ENCODE measurements at regions not wholly inside any gene's neighbourhood (a gene's known extent, or its start where the extent isn't known, plus 50 kb on each side); places are given as distances from the start of the nearest gene placed in this dataset.

DNA sequence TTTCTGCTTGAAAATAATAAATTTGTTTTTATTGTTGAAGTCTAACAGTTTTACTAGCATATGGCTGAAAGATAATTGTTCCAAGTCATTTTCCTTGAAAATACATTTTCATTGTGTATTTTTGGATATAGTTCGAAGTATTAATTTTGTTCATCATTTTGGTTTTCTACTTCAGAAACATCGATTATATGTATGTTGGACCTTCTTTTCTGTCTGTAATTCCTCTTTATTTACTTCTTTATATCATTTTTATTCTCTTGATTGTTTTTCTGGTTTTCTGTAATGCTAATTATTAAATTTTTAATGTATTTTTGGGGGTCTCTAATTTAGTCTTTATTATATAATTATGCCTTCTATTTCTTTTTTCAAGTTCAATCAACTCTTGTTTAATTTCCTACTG lies 407.1 kb upstream of the FRG1 start:
- Histone ChIP-seq H3K56ac (ENCODE audit: extremely low read depth, insufficient read depth, low read length) (no peak overlapping the region), H3K9me3 (ENCODE audit: control insufficient read depth, insufficient read depth, low read length) (peaks cover 24% of the 10 kb centered on the region), H3K79me1 (ENCODE audit: low read depth in 1 of 2, low read length in 2 of 2) (no peaks in the 10 kb centered on the region), H3K4me2 (ENCODE audit: low read depth, low read length) (no peak overlapping the region), H2BK5ac (ENCODE audit: low read depth, low read length, poor library complexity, severe bottlenecking) (no peak overlapping the region), H2AFZ (replicated peaks; ENCODE audit: low read length, poor library complexity) (no peak overlapping the region), H2AK5ac (ENCODE audit: low read depth, low read length) (no peak overlapping the region), H4K91ac (ENCODE audit: insufficient read depth, low read depth, low read length) (no peak overlapping the region), H3K27ac (ENCODE audit: insufficient read depth, low read length) (no peak overlapping the region), H3K27me3 (ENCODE audit: control insufficient read depth, insufficient read depth, low read length) (no peaks in the 10 kb centered on the region), H2AK9ac (replicated peaks; ENCODE audit: low read depth, low read length, poor library complexity) (no peak overlapping the region), H3K9me1 (ENCODE audit: insufficient read depth, low read length) (no peaks in the 10 kb centered on the region), H2BK120ac (ENCODE audit: low read depth, low read length) (no peak overlapping the region), H3K4me3 (ENCODE audit: insufficient read depth, low read depth, low read length) (no peak overlapping the region), H3K4ac (ENCODE audit: low read depth, low read length) (no peak overlapping the region), H3K14ac (replicated peaks; ENCODE audit: low read depth, low read length) (no peak overlapping the region), H2BK20ac (ENCODE audit: low read depth, low read length) (no peak overlapping the region), H3K9ac (ENCODE audit: low read depth, low read length) (no peak overlapping the region), H2BK15ac (ENCODE audit: low read depth, low read length) (no peak overlapping the region), H3K4me1 (ENCODE audit: control insufficient read depth, insufficient read depth, low read length) (no peaks in the 10 kb centered on the region), H4K5ac (ENCODE audit: low read depth, low read length) (no peak overlapping the region), H4K20me1 (ENCODE audit: insufficient read depth, low read length) (no peaks in the 10 kb centered on the region), H3K18ac (ENCODE audit: low read depth, low read length) (no peak overlapping the region), H3K23ac (ENCODE audit: low read depth, low read length) (no peak overlapping the region), H4K8ac (ENCODE audit: low read depth in 2 of 2, low read length in 2 of 2) (no peak overlapping the region), H3K36me3 (ENCODE audit: control insufficient read depth, insufficient read depth, low read length) (no peaks in the 10 kb centered on the region)
- ATAC-seq (ENCODE audit: low read depth) = no peak
- ChIA-PET POLR2A (ENCODE audit: unreplicated experiment) (no interaction called here), CTCF (no interaction called here)
- no TSS peak for BruUV-seq (replicated peaks)
- no peak for DNase-seq
- dilution Hi-C loops (cut with HindIII; ENCODE audit: low sequenced_read_pairs, unreplicated experiment) = no loop called here
- TF ChIP-seq MAFK (IDR thresholded peaks at IDR 0.05; ENCODE audit: low read depth, low read length) (no peak), SMC3 (IDR thresholded peaks at IDR 0.05; ENCODE audit: low read depth, low read length) (no peak), RAD21 (IDR thresholded peaks at IDR 0.05; ENCODE audit: low read length) (no peak)
- intact Hi-C loops (cut with micrococcal nuclease) = no loop called here
- WGBS, 2 experiments (ENCODE audit: extremely low coverage in 2 of 2, insufficient read length in 1 of 2) = no CpG with 5 or more reads among the region's 2 CpGs
- in situ Hi-C loops (cut with MboI; ENCODE audit: low sequenced_read_pairs) = no loop called here

Data from IMR-90 (cell line).